ENCODE measurements at regions not wholly inside any gene's neighbourhood (a gene's known extent, or its start where the extent isn't known, plus 50 kb on each side); places are given as distances from the start of the nearest gene placed in this dataset.

GRCh38 chr6:4561773-4562400 is 214.3 kb upstream of the CDYL start:
- Histone ChIP-seq H3K4me2 (ENCODE audit: low read length) (no peak overlapping the region), H3K27me3 (ENCODE audit: low read depth, low read length) (no peaks in the 10 kb centered on the region), H3K9me3 (ENCODE audit: insufficient read depth, low read length) (no peaks in the 10 kb centered on the region), H4K20me1 (ENCODE audit: insufficient read depth, low read length) (no peaks in the 10 kb centered on the region), H3K79me2 (ENCODE audit: low read length) (no peaks in the 10 kb centered on the region), H3K27ac (ENCODE audit: low read length) (no peak overlapping the region), H3K9ac (ENCODE audit: low read length) (no peak overlapping the region), H3K4me1 (ENCODE audit: low read length) (no peaks in the 10 kb centered on the region), H2AFZ (ENCODE audit: low read depth, low read length) (no peak overlapping the region), H3K36me3 (replicated peaks; ENCODE audit: low read depth, low read length) (no peaks in the 10 kb centered on the region), H3K4me3 (ENCODE audit: low read length) (no peak overlapping the region)
- TF ChIP-seq EZH2phosphoT487 (IDR thresholded peaks at IDR 0.05; ENCODE audit: low read depth) (no peak), CTCF (IDR thresholded peaks at IDR 0.05; ENCODE audit: low read depth, low read length) (no peak)

- Histone ChIP-seq H3K27ac (ENCODE audit: low read length) (no peak overlapping the region), H3K4me1 (ENCODE audit: low read length) (no peaks in the 10 kb centered on the region), H3K79me2 (ENCODE audit: low read length) (no peaks in the 10 kb centered on the region), H3K27me3 (ENCODE audit: low read depth, low read length) (no peaks in the 10 kb centered on the region), H3K9ac (ENCODE audit: low read length) (no peak overlapping the region), H3K4me2 (ENCODE audit: low read length) (no peak overlapping the region), H3K36me3 (replicated peaks; ENCODE audit: low read depth, low read length) (no peaks in the 10 kb centered on the region), H3K9me3 (ENCODE audit: insufficient read depth, low read length) (no peaks in the 10 kb centered on the region), H3K4me3 (ENCODE audit: low read length) (no peak overlapping the region), H4K20me1 (ENCODE audit: insufficient read depth, low read length) (no peaks in the 10 kb centered on the region), H2AFZ (ENCODE audit: low read depth, low read length) (no peak overlapping the region)
- TF ChIP-seq EZH2phosphoT487 (IDR thresholded peaks at IDR 0.05; ENCODE audit: low read depth), result no peak
- TF ChIP-seq CTCF (IDR thresholded peaks at IDR 0.05; ENCODE audit: low read depth, low read length), result no peak
Observed at GRCh38 chr6:4561078-4561435, 215.1 kb upstream of the CDYL start.

- H3K9me3 ChIP-seq (ENCODE audit: insufficient read depth, low read length), result no peaks in the 10 kb centered on the region
- H3K9ac ChIP-seq (ENCODE audit: low read length), result no peak overlapping the region
- no peaks in the 10 kb centered on the region for H3K4me1 ChIP-seq (ENCODE audit: low read length)
- H2AFZ ChIP-seq (ENCODE audit: low read depth, low read length), result no peak overlapping the region
- no peak overlapping the region for H3K4me2 ChIP-seq (ENCODE audit: low read length)
- H3K79me2 ChIP-seq (ENCODE audit: low read length), result no peaks in the 10 kb centered on the region
- TF ChIP-seq EZH2phosphoT487 (IDR thresholded peaks at IDR 0.05; ENCODE audit: low read depth) (no peak), CTCF (IDR thresholded peaks at IDR 0.05; ENCODE audit: low read depth, low read length) (no peak)
- H3K36me3 ChIP-seq (replicated peaks; ENCODE audit: low read depth, low read length), result no peaks in the 10 kb centered on the region
- no peak overlapping the region for H3K4me3 ChIP-seq (ENCODE audit: low read length)
- H3K27me3 ChIP-seq (ENCODE audit: low read depth, low read length), result no peaks in the 10 kb centered on the region
- H3K27ac ChIP-seq (ENCODE audit: low read length), result no peak overlapping the region
- H4K20me1 ChIP-seq (ENCODE audit: insufficient read depth, low read length), result no peaks in the 10 kb centered on the region
Observed at GRCh38 chr6:4560221-4561077, 215.8 kb upstream of the CDYL start.

- H3K79me2 ChIP-seq (ENCODE audit: low read length), result no peaks in the 10 kb centered on the region
- TF ChIP-seq CTCF (IDR thresholded peaks at IDR 0.05; ENCODE audit: low read depth, low read length) (no peak), EZH2phosphoT487 (IDR thresholded peaks at IDR 0.05; ENCODE audit: low read depth) (no peak)
- peaks cover 6% of the 10 kb centered on the region; the same call in 1 of the 2 replicates for H3K27me3 ChIP-seq (ENCODE audit: low read depth, low read length)
Observed at GRCh38 chr6:4559281-4559875, 216.8 kb upstream of the CDYL start.

More at GRCh38 chr6:4559281-4559875, 216.8 kb upstream of the CDYL start:
- Histone ChIP-seq H3K36me3 (replicated peaks; ENCODE audit: low read depth, low read length) (no peaks in the 10 kb centered on the region), H3K4me1 (ENCODE audit: low read length) (no peaks in the 10 kb centered on the region), H3K4me3 (ENCODE audit: low read length) (no peak overlapping the region), H2AFZ (ENCODE audit: low read depth, low read length) (no peak overlapping the region), H3K4me2 (ENCODE audit: low read length) (no peak overlapping the region), H4K20me1 (ENCODE audit: insufficient read depth, low read length) (no peaks in the 10 kb centered on the region), H3K9me3 (ENCODE audit: insufficient read depth, low read length) (no peaks in the 10 kb centered on the region), H3K27ac (ENCODE audit: low read length) (no peak overlapping the region), H3K9ac (ENCODE audit: low read length) (no peak overlapping the region)
